ENCODE measurements at regions not wholly inside any gene's neighbourhood (a gene's known extent, or its start where the extent isn't known, plus 50 kb on each side); places are given as distances from the start of the nearest gene placed in this dataset.
"Not testable (repeated sequence)": the region's sequence is repeated elsewhere in the genome, so short reads cannot be mapped to it uniquely, and the experiment has no call there.

- H3K4me3 ChIP-seq (replicated peaks in 1 of 2; ENCODE audit: low read depth in 2 of 2, low read length in 2 of 2): no peak overlapping the region
- TF ChIP-seq CTCF (IDR thresholded peaks at IDR 0.05; ENCODE audit: low read depth, low read length): no peak
- DNase-seq (ENCODE audit: low read depth in 2 of 2): no peak
Measured at GRCh38 chr3:35292568-35292967, 346.8 kb upstream of the ARPP21 start.

- TF ChIP-seq CTCF (IDR thresholded peaks at IDR 0.05; ENCODE audit: low read depth, low read length): no peak
- no peak for DNase-seq (ENCODE audit: low read depth in 2 of 2)
- no peak overlapping the region for H3K4me3 ChIP-seq (replicated peaks in 1 of 2; ENCODE audit: low read depth in 2 of 2, low read length in 2 of 2)
Measured at GRCh38 chr3:35295906-35296305, 343.4 kb upstream of the ARPP21 start.

- no peak for TF ChIP-seq CTCF (IDR thresholded peaks at IDR 0.05; ENCODE audit: low read depth, low read length)
- H3K4me3 ChIP-seq (replicated peaks in 1 of 2; ENCODE audit: low read depth in 2 of 2, low read length in 2 of 2): no peak overlapping the region
- DNase-seq (ENCODE audit: low read depth in 2 of 2): no peak
Measured at GRCh38 chr3:35296533-35296932, 342.8 kb upstream of the ARPP21 start.

- DNase-seq (ENCODE audit: low read depth in 2 of 2); H3K4me3 ChIP-seq (replicated peaks in 1 of 2; ENCODE audit: low read depth in 2 of 2, low read length in 2 of 2): not testable (repeated sequence)
Measured at GRCh38 chr3:35296944-35297343, 342.4 kb upstream of the ARPP21 start.

- DNase-seq (ENCODE audit: low read depth in 2 of 2): no peak
- H3K4me3 ChIP-seq (replicated peaks in 1 of 2; ENCODE audit: low read depth in 2 of 2, low read length in 2 of 2): no peak overlapping the region
- TF ChIP-seq CTCF (IDR thresholded peaks at IDR 0.05; ENCODE audit: low read depth, low read length): no peak
Measured at GRCh38 chr3:35305406-35305805, 333.9 kb upstream of the ARPP21 start.

- DNase-seq (ENCODE audit: low read depth in 2 of 2): no peak
- H3K4me3 ChIP-seq (replicated peaks in 1 of 2; ENCODE audit: low read depth in 2 of 2, low read length in 2 of 2): no peak overlapping the region
- no peak for TF ChIP-seq CTCF (IDR thresholded peaks at IDR 0.05; ENCODE audit: low read depth, low read length)
Measured at GRCh38 chr3:35307296-35307695, 332.0 kb upstream of the ARPP21 start.

GRCh38 chr3:35316841-35317240, 322.5 kb upstream of the ARPP21 start:
- DNase-seq (ENCODE audit: low read depth in 2 of 2): not testable (repeated sequence)

GRCh38 chr3:35320646-35321407, 318.5 kb upstream of the ARPP21 start:
- H3K4me3 ChIP-seq (replicated peaks in 1 of 2; ENCODE audit: low read depth in 2 of 2, low read length in 2 of 2): no peak overlapping the region
- no peak for DNase-seq (ENCODE audit: low read depth in 2 of 2)
- TF ChIP-seq CTCF (IDR thresholded peaks at IDR 0.05; ENCODE audit: low read depth, low read length): no peak

More at GRCh38 chr3:35316841-35317240, 322.5 kb upstream of the ARPP21 start:
- H3K4me3 ChIP-seq (replicated peaks in 1 of 2; ENCODE audit: low read depth in 2 of 2, low read length in 2 of 2): not testable (repeated sequence)
